ENCODE measurements at regions not wholly inside any gene's neighbourhood (a gene's known extent, or its start where the extent isn't known, plus 50 kb on each side); places are given as distances from the start of the nearest gene placed in this dataset.
"Not testable (repeated sequence)": the region's sequence is repeated elsewhere in the genome, so short reads cannot be mapped to it uniquely, and the experiment has no call there.

DNA sequence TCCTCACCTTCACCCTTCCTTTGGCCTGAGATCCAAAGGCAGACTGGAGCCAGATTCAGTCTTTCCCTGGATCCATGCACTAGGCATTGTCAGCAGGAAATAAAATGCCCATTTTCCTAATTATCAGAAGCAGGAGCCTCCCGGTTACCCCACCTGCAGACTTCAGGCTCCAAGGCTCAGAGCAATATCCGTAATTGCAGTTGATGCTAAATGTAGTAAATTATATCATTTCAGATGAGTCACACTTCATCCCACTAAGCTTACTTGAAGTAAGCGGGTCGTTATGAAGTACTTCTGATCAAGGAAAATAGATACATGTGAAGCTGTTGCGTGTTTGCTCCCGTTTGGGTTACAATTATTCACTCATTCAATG lies 110.7 kb upstream of the SFSWAP start:
- no peak overlapping the region for H3K4me3 Mint-ChIP-seq
- H3K36me3 Mint-ChIP-seq (ENCODE audit: insufficient read depth), result no peaks in the 10 kb centered on the region
- ATAC-seq (replicated peaks) (no peak), DNase-seq (no peak)
- H3K27ac Mint-ChIP-seq, result peak overlapping the region in 1 of 2 donors; percentile 79
- peaks cover 36 to 41% of the 10 kb centered on the region in 2 donors for H3K4me1 Mint-ChIP-seq (ENCODE audit: low read depth in 2 of 2)
- H3K9me3 Mint-ChIP-seq, result no peaks in the 10 kb centered on the region
- H3K27me3 Mint-ChIP-seq, result no peaks in the 10 kb centered on the region

- not testable (repeated sequence) for DNase-seq; ATAC-seq (replicated peaks); H3K9me3 Mint-ChIP-seq; H3K27me3 Mint-ChIP-seq; H3K4me3 Mint-ChIP-seq; H3K27ac Mint-ChIP-seq; H3K36me3 Mint-ChIP-seq (ENCODE audit: insufficient read depth)
- H3K4me1 Mint-ChIP-seq (ENCODE audit: low read depth in 2 of 2), result peaks cover 36 to 54% of the 10 kb centered on the region in 2 donors
Measured at GRCh38 chr12:131601499-131601898, 109.4 kb upstream of the SFSWAP start.

DNA sequence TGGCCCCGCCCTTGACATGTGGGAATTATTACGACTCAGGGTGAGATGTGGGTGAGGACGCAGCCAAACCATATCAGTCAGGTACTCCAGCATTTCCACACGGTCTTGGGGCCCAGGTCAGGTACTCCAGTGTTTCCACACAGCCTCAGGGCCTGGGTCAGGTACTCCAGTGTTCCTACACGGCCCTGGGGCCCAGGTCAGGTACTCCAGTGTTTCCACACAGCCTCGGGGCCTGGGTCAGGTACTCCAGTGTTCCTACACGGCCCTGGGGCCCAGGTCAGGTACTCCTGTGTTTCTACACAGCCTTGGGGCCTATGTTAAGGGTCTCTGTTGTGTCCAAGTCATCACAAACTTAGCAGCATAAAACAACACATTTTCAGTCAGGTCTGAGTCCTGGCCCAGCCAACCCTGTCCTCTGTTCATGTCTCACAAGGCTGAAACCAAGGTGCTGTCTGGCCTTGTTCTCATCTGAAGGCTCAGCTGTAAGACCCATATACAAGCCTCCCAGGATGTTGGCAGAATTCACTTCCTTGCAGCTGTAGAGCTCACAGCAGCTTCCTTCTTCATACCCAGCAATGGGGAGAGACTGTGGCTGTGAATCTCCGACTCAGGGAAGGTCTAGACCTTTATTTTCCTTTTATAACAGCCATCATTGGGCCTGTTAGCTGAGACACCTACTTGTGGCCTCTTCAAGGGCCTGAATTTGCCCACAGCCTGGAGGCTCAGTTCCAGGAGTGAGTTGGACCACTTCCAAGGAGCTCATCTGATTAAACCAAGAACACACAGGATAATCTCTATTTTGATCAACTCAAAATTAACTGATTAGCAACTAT lies 107.6 kb upstream of the SFSWAP start:
- no peaks in the 10 kb centered on the region for H3K27me3 Mint-ChIP-seq
- H3K27ac Mint-ChIP-seq, result peak overlapping the region; percentile 57 to 83
- DNase-seq (no peak), ATAC-seq (replicated peaks) (no peak)
- no peaks in the 10 kb centered on the region for H3K9me3 Mint-ChIP-seq
- H3K4me3 Mint-ChIP-seq, result peak overlapping the region; percentile 83 to 85
- peaks cover 49 to 65% of the 10 kb centered on the region in 2 donors for H3K4me1 Mint-ChIP-seq (ENCODE audit: low read depth in 2 of 2)
- H3K36me3 Mint-ChIP-seq (ENCODE audit: insufficient read depth), result no peaks in the 10 kb centered on the region

DNA sequence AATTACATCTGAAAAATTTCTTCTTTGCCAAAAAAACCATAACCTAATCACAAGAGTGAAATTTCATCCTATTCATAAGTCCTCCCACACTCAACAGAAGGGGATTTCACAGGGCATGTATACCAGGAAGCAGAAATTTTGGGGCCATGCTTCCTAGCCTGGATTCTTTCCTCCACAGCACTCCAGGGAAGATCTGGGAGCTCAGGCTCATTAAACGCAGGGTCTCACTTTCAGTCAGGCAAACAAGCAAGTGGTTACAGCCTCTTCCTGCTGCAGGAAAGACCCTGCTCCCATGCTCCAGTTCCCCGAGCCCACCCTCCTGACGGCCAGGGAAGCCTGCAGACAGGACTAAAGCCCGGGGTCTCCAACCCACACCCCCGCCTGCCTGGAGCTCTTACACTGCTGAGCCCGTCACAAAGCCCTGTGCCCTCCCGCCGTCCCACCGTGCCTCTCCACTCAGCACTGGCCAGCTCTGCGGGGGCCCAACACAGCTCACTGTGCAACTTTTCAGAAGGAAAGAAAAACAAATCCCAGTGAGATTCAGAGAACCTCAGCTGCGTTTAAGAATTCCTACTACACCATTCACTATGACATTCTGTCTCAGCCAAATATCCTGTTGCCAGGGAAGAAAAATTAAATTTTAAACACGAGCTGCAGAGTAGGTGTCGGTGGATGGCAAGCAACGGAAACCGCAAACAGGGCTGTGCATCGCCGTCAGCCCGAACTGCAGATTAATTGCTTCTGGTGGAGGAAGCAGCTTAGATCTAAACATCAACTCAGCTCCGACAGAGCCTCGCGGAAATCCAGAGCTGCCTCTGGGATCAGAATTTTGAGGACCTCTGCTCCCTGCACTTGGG lies 106.7 kb upstream of the SFSWAP start:
- peak; percentile 41 to 45 (median 44) for DNase-seq
- peaks cover 48 to 64% of the 10 kb centered on the region in 2 donors for H3K4me1 Mint-ChIP-seq (ENCODE audit: low read depth in 2 of 2)

GRCh38 chr12:131604859-131605258 lies 106.0 kb upstream of the SFSWAP start:
- no peaks in the 10 kb centered on the region for H3K36me3 Mint-ChIP-seq (ENCODE audit: insufficient read depth)
- peak overlapping the region; percentile 83 to 85 for H3K4me3 Mint-ChIP-seq
- no peaks in the 10 kb centered on the region for H3K9me3 Mint-ChIP-seq
- peaks cover 51 to 64% of the 10 kb centered on the region in 2 donors for H3K4me1 Mint-ChIP-seq (ENCODE audit: low read depth in 2 of 2)
- peak overlapping the region in 1 of 2 donors; percentile 83 for H3K27ac Mint-ChIP-seq
- DNase-seq (no peak), ATAC-seq (replicated peaks) (no peak)
- no peaks in the 10 kb centered on the region for H3K27me3 Mint-ChIP-seq

More for the DNA sequence above, 106.7 kb upstream of the SFSWAP start:
- ATAC-seq (replicated peaks), result peak; percentile 77
- Mint-ChIP-seq H3K27me3 (no peaks in the 10 kb centered on the region), H3K27ac (peak overlapping the region; percentile 83 to 88), H3K9me3 (no peaks in the 10 kb centered on the region), H3K36me3 (ENCODE audit: insufficient read depth) (no peaks in the 10 kb centered on the region), H3K4me3 (peak overlapping the region; percentile 83 to 85)

- Mint-ChIP-seq H3K4me3 (peak overlapping the region; percentile 83 to 85), H3K4me1 (ENCODE audit: low read depth in 2 of 2) (peaks cover 51 to 66% of the 10 kb centered on the region in 2 donors), H3K36me3 (ENCODE audit: insufficient read depth) (no peaks in the 10 kb centered on the region), H3K9me3 (no peaks in the 10 kb centered on the region), H3K27ac (no peak overlapping the region), H3K27me3 (no peaks in the 10 kb centered on the region)
- ATAC-seq (replicated peaks), result no peak
- no peak for DNase-seq
Measured at GRCh38 chr12:131605304-131605829, 105.5 kb upstream of the SFSWAP start.

DNA sequence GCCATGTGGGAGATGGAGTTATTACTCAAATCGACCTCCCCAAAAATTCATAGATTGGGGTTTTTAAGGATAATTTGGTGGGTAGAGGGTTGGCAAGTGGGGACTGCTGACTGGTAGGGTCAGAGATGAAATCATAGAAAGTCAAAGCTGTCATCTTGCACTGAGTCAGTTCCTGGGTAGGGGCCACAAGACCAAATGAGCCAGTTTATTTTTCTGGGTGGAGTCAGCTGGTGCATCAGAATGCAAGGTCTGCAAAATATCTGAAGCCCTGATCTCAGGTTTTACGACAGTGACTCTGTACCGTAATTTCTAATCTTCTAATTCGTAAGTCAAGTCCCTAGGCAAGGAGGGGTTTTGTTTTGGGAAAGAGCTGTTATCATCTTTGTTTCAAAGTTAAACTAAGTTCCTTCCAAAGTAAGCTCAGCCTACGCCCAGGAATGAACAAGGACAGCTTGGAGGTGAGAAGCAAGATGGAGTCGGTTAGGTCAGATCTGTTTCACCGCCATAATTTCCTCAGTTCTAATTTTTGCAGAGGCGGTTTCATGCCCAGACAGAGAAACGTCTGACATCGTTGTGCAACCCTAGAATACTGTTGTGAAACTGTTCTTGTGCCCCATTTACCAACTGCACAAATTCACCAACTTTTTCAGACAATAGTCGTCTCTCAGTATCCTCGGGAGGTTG lies 104.5 kb upstream of the SFSWAP start:
- Mint-ChIP-seq H3K36me3 (ENCODE audit: insufficient read depth) (no peaks in the 10 kb centered on the region), H3K4me3 (peak overlapping the region in 1 of 2 donors; percentile 5), H3K9me3 (no peaks in the 10 kb centered on the region), H3K4me1 (ENCODE audit: low read depth in 2 of 2) (peaks cover 51 to 64% of the 10 kb centered on the region in 2 donors), H3K27me3 (no peaks in the 10 kb centered on the region), H3K27ac (no peak overlapping the region)
- DNase-seq, result no peak
- no peak for ATAC-seq (replicated peaks)

- H3K27ac Mint-ChIP-seq, result peak overlapping the region in 1 of 2 donors; percentile 35
- no peaks in the 10 kb centered on the region for H3K36me3 Mint-ChIP-seq (ENCODE audit: insufficient read depth)
- H3K27me3 Mint-ChIP-seq, result no peaks in the 10 kb centered on the region
- DNase-seq (no peak), ATAC-seq (replicated peaks) (no peak)
- H3K9me3 Mint-ChIP-seq, result no peaks in the 10 kb centered on the region
- peak overlapping the region; percentile 62 to 68 for H3K4me3 Mint-ChIP-seq
- H3K4me1 Mint-ChIP-seq (ENCODE audit: low read depth in 2 of 2), result peaks cover 45 to 59% of the 10 kb centered on the region in 2 donors
Measured at GRCh38 chr12:131607658-131608447, 103.0 kb upstream of the SFSWAP start.

DNA sequence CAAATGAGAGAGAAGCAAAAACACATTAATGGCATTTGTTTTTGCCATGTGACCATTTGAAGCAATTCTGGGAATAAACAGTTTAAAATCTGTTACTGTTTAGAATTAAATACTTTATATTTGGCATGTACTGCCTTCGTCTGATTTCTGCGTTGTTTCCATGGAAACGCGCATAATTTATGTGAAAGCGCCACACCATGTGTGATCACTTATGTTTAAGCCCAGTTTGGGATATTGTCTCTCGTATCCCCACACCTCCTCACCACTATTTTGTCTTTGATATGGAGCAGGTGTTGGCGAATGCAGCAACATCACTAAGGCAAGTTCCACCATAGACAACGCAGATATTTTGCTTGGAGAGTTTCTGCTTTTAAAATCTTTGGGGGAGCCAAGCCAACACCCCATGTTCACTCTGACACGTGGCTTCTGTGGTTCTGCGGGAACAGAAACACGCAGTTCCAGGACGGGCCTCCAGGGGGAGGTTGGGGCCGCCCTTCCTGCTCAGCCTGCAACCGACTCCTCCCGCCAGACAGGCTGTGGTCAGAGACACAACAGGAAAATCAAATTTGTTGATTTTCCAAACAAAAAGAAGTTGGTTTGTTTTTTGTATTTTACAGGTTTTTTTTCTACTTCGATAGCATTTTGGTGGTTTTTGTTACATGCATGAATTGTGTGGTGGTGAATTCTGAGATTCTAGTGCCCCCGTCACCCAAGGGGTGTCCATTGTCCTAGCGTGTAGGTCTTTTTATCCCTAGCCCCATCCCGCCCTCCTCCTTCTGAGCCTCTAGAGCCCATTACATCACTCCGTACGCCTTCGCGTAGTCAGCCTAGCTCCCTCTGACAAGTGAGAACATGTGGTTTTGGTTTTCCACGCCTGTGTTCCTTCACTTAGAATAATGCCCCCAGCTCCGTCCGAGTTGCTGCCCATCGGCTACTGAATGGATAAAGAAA lies 101.9 kb upstream of the SFSWAP start:
- peak overlapping the region; percentile 58 to 68 for H3K4me3 Mint-ChIP-seq
- no peaks in the 10 kb centered on the region for H3K9me3 Mint-ChIP-seq
- DNase-seq, result peak; percentile 54 to 64 (median 56)
- no peaks in the 10 kb centered on the region for H3K27me3 Mint-ChIP-seq
- no peak overlapping the region for H3K27ac Mint-ChIP-seq
- peaks cover 36 to 47% of the 10 kb centered on the region in 2 donors for H3K4me1 Mint-ChIP-seq (ENCODE audit: low read depth in 2 of 2)
- peak; percentile 71 for ATAC-seq (replicated peaks)
- no peaks in the 10 kb centered on the region for H3K36me3 Mint-ChIP-seq (ENCODE audit: insufficient read depth)

DNA sequence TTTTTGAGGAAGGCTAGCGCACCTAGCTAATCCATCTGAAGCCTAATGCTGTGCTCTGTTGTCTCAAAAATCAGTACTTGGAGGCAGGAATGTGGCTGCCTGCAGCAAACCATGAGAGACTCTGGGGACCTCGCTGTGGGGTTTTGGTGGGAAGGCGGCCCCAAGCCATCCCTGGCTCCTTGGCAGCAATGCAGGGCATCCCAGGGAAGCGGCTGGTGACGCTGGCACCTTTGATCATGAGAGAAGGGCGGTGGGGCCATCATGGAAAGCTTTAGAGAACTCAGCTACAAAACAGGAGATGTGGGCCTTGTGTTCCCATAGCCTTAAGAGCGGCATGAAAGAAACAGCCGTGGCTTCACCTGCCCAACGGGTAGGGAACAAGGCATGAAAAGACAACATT lies 101.1 kb upstream of the SFSWAP start:
- H3K9me3 Mint-ChIP-seq, result no peaks in the 10 kb centered on the region
- H3K36me3 Mint-ChIP-seq (ENCODE audit: insufficient read depth), result no peaks in the 10 kb centered on the region
- H3K4me1 Mint-ChIP-seq (ENCODE audit: low read depth in 2 of 2), result peaks cover 29 to 40% of the 10 kb centered on the region in 2 donors
- ATAC-seq (replicated peaks) (no peak), DNase-seq (no peak)
- H3K4me3 Mint-ChIP-seq, result peak overlapping the region; percentile 58 to 68
- no peak overlapping the region for H3K27ac Mint-ChIP-seq
- H3K27me3 Mint-ChIP-seq, result no peaks in the 10 kb centered on the region

- no peak overlapping the region for H3K4me3 Mint-ChIP-seq
- H3K9me3 Mint-ChIP-seq, result no peaks in the 10 kb centered on the region
- no peak for ATAC-seq (replicated peaks)
Measured at GRCh38 chr12:131610181-131610580, 100.7 kb upstream of the SFSWAP start.

DNA sequence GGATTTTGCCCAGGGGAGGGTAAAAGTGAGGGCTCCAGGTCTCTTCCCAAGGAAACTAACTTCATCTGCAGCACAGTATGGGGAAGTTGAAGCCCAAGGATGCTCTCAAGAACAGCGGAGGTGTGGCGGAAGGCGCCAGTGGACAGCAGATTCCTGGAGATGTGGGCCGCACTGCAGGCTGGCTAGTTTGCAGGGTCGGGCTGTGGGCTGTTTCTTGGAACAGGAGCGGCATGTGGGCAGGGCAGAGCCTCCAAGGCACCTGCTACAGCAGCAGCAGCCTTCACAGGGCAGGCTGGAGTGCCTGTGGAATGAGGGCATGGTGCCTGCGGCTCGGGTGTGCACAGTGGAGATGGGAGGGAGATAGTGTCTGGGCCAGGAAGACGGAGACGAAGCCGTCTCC lies 100.0 kb upstream of the SFSWAP start:
- H3K4me3 Mint-ChIP-seq, result no peak overlapping the region
- DNase-seq (no peak), ATAC-seq (replicated peaks) (no peak)
- H3K4me1 Mint-ChIP-seq (ENCODE audit: low read depth in 2 of 2), result peaks cover 27 to 30% of the 10 kb centered on the region in 2 donors
- H3K36me3 Mint-ChIP-seq (ENCODE audit: insufficient read depth), result no peaks in the 10 kb centered on the region
- H3K27ac Mint-ChIP-seq, result no peak overlapping the region
- peaks cover 0 to under 1% of the 10 kb centered on the region in 2 donors for H3K27me3 Mint-ChIP-seq
- no peaks in the 10 kb centered on the region for H3K9me3 Mint-ChIP-seq

More at GRCh38 chr12:131610181-131610580, 100.7 kb upstream of the SFSWAP start:
- peaks cover 27 to 37% of the 10 kb centered on the region in 2 donors for H3K4me1 Mint-ChIP-seq (ENCODE audit: low read depth in 2 of 2)
- no peak overlapping the region for H3K27ac Mint-ChIP-seq
- H3K36me3 Mint-ChIP-seq (ENCODE audit: insufficient read depth), result no peaks in the 10 kb centered on the region
- no peaks in the 10 kb centered on the region for H3K27me3 Mint-ChIP-seq
- DNase-seq, result no peak

Data from effector memory CD8-positive, alpha-beta T cell (primary cell).